H1 (cell line): ENCODE measurements at regions not wholly inside any gene's neighbourhood (a gene's known extent, or its start where the extent isn't known, plus 50 kb on each side); places are given as distances from the start of the nearest gene placed in this dataset.
"Not testable (repeated sequence)": the region's sequence is repeated elsewhere in the genome, so short reads cannot be mapped to it uniquely, and the experiment has no call there.

ENCODE experiments used
- ATF3 ChIP-seq: IDR thresholded peaks from 2 replicates; pipeline ENCODE4 v1.6.1; 2011; ENCODE audit warnings: low read depth, mild to moderate bottlenecking, low read length; ENCODE audit not compliant: insufficient read depth
- BACH1 ChIP-seq: IDR thresholded peaks from 2 replicates; pipeline ENCODE4 v1.6.1; 2012; ENCODE audit warnings: low read length, improper control_type of control experiment
- BRCA1 ChIP-seq: IDR thresholded peaks from 2 replicates; pipeline ENCODE4 v1.6.1; 2012; ENCODE audit warnings: low read depth, low read length, improper control_type of control experiment
- CHD1 ChIP-seq: IDR thresholded peaks from 2 replicates; pipeline ENCODE4 v1.6.1; 2012; ENCODE audit warnings: low read depth, low read length, improper control_type of control experiment
- EP300 ChIP-seq, 2 experiments: IDR thresholded peaks; 1 replicate in 1 of 2; 2 replicates in 1 of 2; pipeline ENCODE4 v1.6.1; 2011 to 2012; ENCODE audit warnings: low read depth in 2 of 2, low read length in 2 of 2, mild to moderate bottlenecking in 2 of 2, borderline replicate concordance in 1 of 2, inconsistent platforms in 1 of 2, moderate library complexity in 1 of 2
- GABPA ChIP-seq: IDR thresholded peaks from 2 replicates; pipeline ENCODE4 v1.6.1; 2011; ENCODE audit warnings: mild to moderate bottlenecking, low read length, moderate library complexity, borderline replicate concordance; ENCODE audit not compliant: insufficient read depth
- POLR2A ChIP-seq, 2 experiments: IDR thresholded peaks; 1 replicate in 1 of 2; 2 replicates in 1 of 2; pipeline ENCODE4 v1.6.1; 2011; ENCODE audit warnings: low read depth in 2 of 2, low read length in 2 of 2, mild to moderate bottlenecking in 2 of 2; ENCODE audit errors: control extremely low read depth in 1 of 2
- POLR2AphosphoS5 ChIP-seq: IDR thresholded peaks from 2 replicates; pipeline ENCODE4 v1.6.1; 2011; ENCODE audit warnings: low read depth, low read length
- RFX5 ChIP-seq: IDR thresholded peaks from 2 replicates; pipeline ENCODE4 v1.6.1; 2011; ENCODE audit warnings: low read depth, low read length, improper control_type of control experiment, borderline replicate concordance
- SP2 ChIP-seq: IDR thresholded peaks from 2 replicates; pipeline ENCODE4 v1.6.1; 2012; ENCODE audit warnings: mild to moderate bottlenecking, low read length, inconsistent platforms
- TF ChIP-seq, protein P1 (sequence below), 3 experiments: IDR thresholded peaks; 1 replicate in 2 of 3; 2 replicates in 1 of 3; pipeline versions ENCODE4 v1.5.1 to v1.6.1; 2011; ENCODE audit warnings: low read length in 3 of 3, mild to moderate bottlenecking in 3 of 3, inconsistent platforms in 2 of 3, low read depth in 1 of 3, moderate library complexity in 1 of 3; ENCODE audit not compliant: insufficient read depth in 1 of 3; ENCODE audit errors: control extremely low read depth in 1 of 3

GRCh38 chr15:31624115-31624514 is 297.5 kb downstream of the KLF13 start:
- not testable (repeated sequence) for TF ChIP-seq BRCA1; CHD1; BACH1; SP2; ATF3; EP300 (IDR thresholded peaks at IDR 0.05; ENCODE audit: borderline replicate concordance in 1 of 2, low read depth in 2 of 2, low read length in 2 of 2); GABPA; POLR2A (IDR thresholded peaks at IDR 0.05; ENCODE audit: control extremely low read depth in 1 of 2, low read depth in 2 of 2, low read length in 2 of 2); POLR2AphosphoS5; RFX5
- TF ChIP-seq, protein P1, sequence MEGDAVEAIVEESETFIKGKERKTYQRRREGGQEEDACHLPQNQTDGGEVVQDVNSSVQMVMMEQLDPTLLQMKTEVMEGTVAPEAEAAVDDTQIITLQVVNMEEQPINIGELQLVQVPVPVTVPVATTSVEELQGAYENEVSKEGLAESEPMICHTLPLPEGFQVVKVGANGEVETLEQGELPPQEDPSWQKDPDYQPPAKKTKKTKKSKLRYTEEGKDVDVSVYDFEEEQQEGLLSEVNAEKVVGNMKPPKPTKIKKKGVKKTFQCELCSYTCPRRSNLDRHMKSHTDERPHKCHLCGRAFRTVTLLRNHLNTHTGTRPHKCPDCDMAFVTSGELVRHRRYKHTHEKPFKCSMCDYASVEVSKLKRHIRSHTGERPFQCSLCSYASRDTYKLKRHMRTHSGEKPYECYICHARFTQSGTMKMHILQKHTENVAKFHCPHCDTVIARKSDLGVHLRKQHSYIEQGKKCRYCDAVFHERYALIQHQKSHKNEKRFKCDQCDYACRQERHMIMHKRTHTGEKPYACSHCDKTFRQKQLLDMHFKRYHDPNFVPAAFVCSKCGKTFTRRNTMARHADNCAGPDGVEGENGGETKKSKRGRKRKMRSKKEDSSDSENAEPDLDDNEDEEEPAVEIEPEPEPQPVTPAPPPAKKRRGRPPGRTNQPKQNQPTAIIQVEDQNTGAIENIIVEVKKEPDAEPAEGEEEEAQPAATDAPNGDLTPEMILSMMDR (IDR thresholded peaks at IDR 0.05; ENCODE audit: control extremely low read depth in 1 of 3, insufficient read depth in 1 of 3, low read depth in 1 of 3, low read length in 3 of 3) = not testable (repeated sequence)
